H1 (cell line): ENCODE measurements at regions not wholly inside any gene's neighbourhood (a gene's known extent, or its start where the extent isn't known, plus 50 kb on each side); places are given as distances from the start of the nearest gene placed in this dataset.

ENCODE experiments used
- BRCA1 ChIP-seq: IDR thresholded peaks from 2 replicates; pipeline ENCODE4 v1.6.1; 2012; ENCODE audit warnings: low read depth, low read length, improper control_type of control experiment
- CBX5 ChIP-seq: fragments of 300-800, 300-1000 bp; sonication (generic); IDR thresholded peaks from 2 replicates; pipeline ENCODE4 v1.7.1; 2016; ENCODE audit warnings: antibody characterized with exemption, low read length, low read depth
- EP300 ChIP-seq, 2 experiments: IDR thresholded peaks; 1 replicate in 1 of 2; 2 replicates in 1 of 2; pipeline ENCODE4 v1.6.1; 2011 to 2012; ENCODE audit warnings: low read depth in 2 of 2, low read length in 2 of 2, mild to moderate bottlenecking in 2 of 2, borderline replicate concordance in 1 of 2, inconsistent platforms in 1 of 2, moderate library complexity in 1 of 2
- GABPA ChIP-seq: IDR thresholded peaks from 2 replicates; pipeline ENCODE4 v1.6.1; 2011; ENCODE audit warnings: mild to moderate bottlenecking, low read length, moderate library complexity, borderline replicate concordance; ENCODE audit not compliant: insufficient read depth
- JUN ChIP-seq: IDR thresholded peaks from 2 replicates; pipeline ENCODE4 v1.6.1; 2011; ENCODE audit warnings: low read depth, mild to moderate bottlenecking, improper control_type of control experiment, low read length
- JUND ChIP-seq: IDR thresholded peaks from 2 replicates; pipeline ENCODE4 v1.6.1; 2011; ENCODE audit warnings: mild to moderate bottlenecking, improper control_type of control experiment, low read length
- KDM1A ChIP-seq: fragments of 200-600, 300-600 bp; sonication (generic); IDR thresholded peaks from 2 replicates; pipeline ENCODE4 v1.7.1; 2016; ENCODE audit warnings: mild to moderate bottlenecking, low read length, borderline replicate concordance
- POLR2A ChIP-seq, 2 experiments: IDR thresholded peaks; 1 replicate in 1 of 2; 2 replicates in 1 of 2; pipeline ENCODE4 v1.6.1; 2011; ENCODE audit warnings: low read depth in 2 of 2, low read length in 2 of 2, mild to moderate bottlenecking in 2 of 2; ENCODE audit errors: control extremely low read depth in 1 of 2
- RBBP5 ChIP-seq: IDR thresholded peaks from 2 replicates; pipeline ENCODE4 v1.7.1; 2012; ENCODE audit warnings: low read depth, mild to moderate bottlenecking, inconsistent platforms, low read length, moderate library complexity, borderline replicate concordance
- RFX5 ChIP-seq: IDR thresholded peaks from 2 replicates; pipeline ENCODE4 v1.6.1; 2011; ENCODE audit warnings: low read depth, low read length, improper control_type of control experiment, borderline replicate concordance
- TF ChIP-seq, protein P1 (sequence below), 3 experiments: IDR thresholded peaks; 1 replicate in 2 of 3; 2 replicates in 1 of 3; pipeline versions ENCODE4 v1.5.1 to v1.6.1; 2011; ENCODE audit warnings: low read length in 3 of 3, mild to moderate bottlenecking in 3 of 3, inconsistent platforms in 2 of 3, low read depth in 1 of 3, moderate library complexity in 1 of 3; ENCODE audit not compliant: insufficient read depth in 1 of 3; ENCODE audit errors: control extremely low read depth in 1 of 3
- TF ChIP-seq, protein P2 (sequence below): IDR thresholded peaks from 2 replicates; pipeline ENCODE4 v1.6.1; 2012; ENCODE audit warnings: low read length, inconsistent platforms

DNA sequence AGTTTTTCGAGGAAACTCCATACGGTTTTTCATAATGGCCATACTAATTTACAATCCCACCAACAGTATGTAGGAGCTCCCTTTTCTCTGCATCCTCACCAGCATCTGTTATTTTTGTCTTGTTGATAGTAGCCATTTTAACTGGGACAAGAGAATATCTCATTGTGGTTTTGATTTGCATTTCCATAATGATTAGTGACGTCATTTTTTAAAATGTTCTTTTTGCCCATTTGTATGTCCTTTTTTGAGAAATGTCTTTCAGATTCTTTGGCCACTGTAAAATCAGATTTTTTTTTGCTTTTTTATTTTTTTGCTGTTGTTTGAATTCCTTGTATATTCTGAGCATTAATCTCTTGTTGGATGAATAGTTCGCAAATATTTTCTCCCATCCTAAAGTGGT lies 243.9 kb downstream of the TRIML1 start:
- TF ChIP-seq, protein P1, sequence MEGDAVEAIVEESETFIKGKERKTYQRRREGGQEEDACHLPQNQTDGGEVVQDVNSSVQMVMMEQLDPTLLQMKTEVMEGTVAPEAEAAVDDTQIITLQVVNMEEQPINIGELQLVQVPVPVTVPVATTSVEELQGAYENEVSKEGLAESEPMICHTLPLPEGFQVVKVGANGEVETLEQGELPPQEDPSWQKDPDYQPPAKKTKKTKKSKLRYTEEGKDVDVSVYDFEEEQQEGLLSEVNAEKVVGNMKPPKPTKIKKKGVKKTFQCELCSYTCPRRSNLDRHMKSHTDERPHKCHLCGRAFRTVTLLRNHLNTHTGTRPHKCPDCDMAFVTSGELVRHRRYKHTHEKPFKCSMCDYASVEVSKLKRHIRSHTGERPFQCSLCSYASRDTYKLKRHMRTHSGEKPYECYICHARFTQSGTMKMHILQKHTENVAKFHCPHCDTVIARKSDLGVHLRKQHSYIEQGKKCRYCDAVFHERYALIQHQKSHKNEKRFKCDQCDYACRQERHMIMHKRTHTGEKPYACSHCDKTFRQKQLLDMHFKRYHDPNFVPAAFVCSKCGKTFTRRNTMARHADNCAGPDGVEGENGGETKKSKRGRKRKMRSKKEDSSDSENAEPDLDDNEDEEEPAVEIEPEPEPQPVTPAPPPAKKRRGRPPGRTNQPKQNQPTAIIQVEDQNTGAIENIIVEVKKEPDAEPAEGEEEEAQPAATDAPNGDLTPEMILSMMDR (IDR thresholded peaks at IDR 0.05; ENCODE audit: control extremely low read depth in 1 of 3, insufficient read depth in 1 of 3, low read depth in 1 of 3, low read length in 3 of 3): no peak
- TF ChIP-seq JUND: no peak
- TF ChIP-seq EP300 (IDR thresholded peaks at IDR 0.05; ENCODE audit: borderline replicate concordance in 1 of 2, low read depth in 2 of 2, low read length in 2 of 2): no peak
- no peak for TF ChIP-seq RFX5
- no peak for TF ChIP-seq KDM1A
- TF ChIP-seq CBX5: no peak
- TF ChIP-seq JUN: no peak
- no peak for TF ChIP-seq GABPA
- TF ChIP-seq, protein P2, sequence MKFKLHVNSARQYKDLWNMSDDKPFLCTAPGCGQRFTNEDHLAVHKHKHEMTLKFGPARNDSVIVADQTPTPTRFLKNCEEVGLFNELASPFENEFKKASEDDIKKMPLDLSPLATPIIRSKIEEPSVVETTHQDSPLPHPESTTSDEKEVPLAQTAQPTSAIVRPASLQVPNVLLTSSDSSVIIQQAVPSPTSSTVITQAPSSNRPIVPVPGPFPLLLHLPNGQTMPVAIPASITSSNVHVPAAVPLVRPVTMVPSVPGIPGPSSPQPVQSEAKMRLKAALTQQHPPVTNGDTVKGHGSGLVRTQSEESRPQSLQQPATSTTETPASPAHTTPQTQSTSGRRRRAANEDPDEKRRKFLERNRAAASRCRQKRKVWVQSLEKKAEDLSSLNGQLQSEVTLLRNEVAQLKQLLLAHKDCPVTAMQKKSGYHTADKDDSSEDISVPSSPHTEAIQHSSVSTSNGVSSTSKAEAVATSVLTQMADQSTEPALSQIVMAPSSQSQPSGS: no peak
- no peak for TF ChIP-seq POLR2A (IDR thresholded peaks at IDR 0.05; ENCODE audit: control extremely low read depth in 1 of 2, low read depth in 2 of 2, low read length in 2 of 2)
- no peak for TF ChIP-seq RBBP5
- TF ChIP-seq BRCA1: no peak
